ENCODE measurements at regions not wholly inside any gene's neighbourhood (a gene's known extent, or its start where the extent isn't known, plus 50 kb on each side); places are given as distances from the start of the nearest gene placed in this dataset.
A peak's percentile ranks its signal among the peaks of the same experiment; 100 is the strongest.
"Not testable (repeated sequence)": the region's sequence is repeated elsewhere in the genome, so short reads cannot be mapped to it uniquely, and the experiment has no call there.

GRCh38 chr21:32925098-32925497 lies 100.6 kb upstream of the OLIG2 start:
- no peak for TF ChIP-seq CTCF (conservative IDR thresholded peaks at IDR 0.05; ENCODE audit: control insufficient read depth, insufficient read depth, low read depth, low read length)
- no peak overlapping the region for H3K4me3 ChIP-seq (ENCODE audit: control insufficient read depth, low read depth, low read length)
- DNase-seq (ENCODE audit: low read depth), result no peak

- DNase-seq (ENCODE audit: low read depth), result no peak
- no peak for TF ChIP-seq CTCF (conservative IDR thresholded peaks at IDR 0.05; ENCODE audit: control insufficient read depth, insufficient read depth, low read depth, low read length)
- H3K4me3 ChIP-seq (ENCODE audit: control insufficient read depth, low read depth, low read length), result no peak overlapping the region
Observed at GRCh38 chr21:32929633-32930038, 96.1 kb upstream of the OLIG2 start.

GRCh38 chr21:32930673-32931072 lies 95.1 kb upstream of the OLIG2 start:
- no peak overlapping the region for H3K4me3 ChIP-seq (ENCODE audit: control insufficient read depth, low read depth, low read length)
- no peak for DNase-seq (ENCODE audit: low read depth)
- TF ChIP-seq CTCF (conservative IDR thresholded peaks at IDR 0.05; ENCODE audit: control insufficient read depth, insufficient read depth, low read depth, low read length), result no peak

GRCh38 chr21:32934068-32934467 lies 91.7 kb upstream of the OLIG2 start:
- not testable (repeated sequence) for H3K4me3 ChIP-seq (ENCODE audit: control insufficient read depth, low read depth, low read length)

GRCh38 chr21:32934829-32935228 lies 90.9 kb upstream of the OLIG2 start:
- no peak for DNase-seq (ENCODE audit: low read depth)
- TF ChIP-seq CTCF (conservative IDR thresholded peaks at IDR 0.05; ENCODE audit: control insufficient read depth, insufficient read depth, low read depth, low read length), result no peak
- no peak overlapping the region for H3K4me3 ChIP-seq (ENCODE audit: control insufficient read depth, low read depth, low read length)

More at GRCh38 chr21:32934068-32934467, 91.7 kb upstream of the OLIG2 start:
- DNase-seq (ENCODE audit: low read depth), result not testable (repeated sequence)

- peak; percentile 83 for TF ChIP-seq CTCF (conservative IDR thresholded peaks at IDR 0.05; ENCODE audit: control insufficient read depth, insufficient read depth, low read depth, low read length)
- DNase-seq (ENCODE audit: low read depth), result peak; percentile 46
- H3K4me3 ChIP-seq (ENCODE audit: control insufficient read depth, low read depth, low read length), result no peak overlapping the region
Observed at GRCh38 chr21:32940079-32941014, 85.4 kb upstream of the OLIG2 start.

- TF ChIP-seq CTCF (conservative IDR thresholded peaks at IDR 0.05; ENCODE audit: control insufficient read depth, insufficient read depth, low read depth, low read length), result no peak
- DNase-seq (ENCODE audit: low read depth), result no peak
- H3K4me3 ChIP-seq (ENCODE audit: control insufficient read depth, low read depth, low read length), result no peak overlapping the region
Observed at GRCh38 chr21:32941263-32941662, 84.5 kb upstream of the OLIG2 start.
